GM21360 (cell line): ENCODE measurements at regions not wholly inside any gene's neighbourhood (a gene's known extent, or its start where the extent isn't known, plus 50 kb on each side); places are given as distances from the start of the nearest gene placed in this dataset.

Source experiments
- ATAC-seq: cut with Tn5 transposase; IDR thresholded peaks from one replicate; pipeline ENCODE4 v1.9.1; 2021; ENCODE audit warnings: mild to moderate bottlenecking, moderate library complexity; ENCODE audit not compliant: unreplicated experiment

DNA sequence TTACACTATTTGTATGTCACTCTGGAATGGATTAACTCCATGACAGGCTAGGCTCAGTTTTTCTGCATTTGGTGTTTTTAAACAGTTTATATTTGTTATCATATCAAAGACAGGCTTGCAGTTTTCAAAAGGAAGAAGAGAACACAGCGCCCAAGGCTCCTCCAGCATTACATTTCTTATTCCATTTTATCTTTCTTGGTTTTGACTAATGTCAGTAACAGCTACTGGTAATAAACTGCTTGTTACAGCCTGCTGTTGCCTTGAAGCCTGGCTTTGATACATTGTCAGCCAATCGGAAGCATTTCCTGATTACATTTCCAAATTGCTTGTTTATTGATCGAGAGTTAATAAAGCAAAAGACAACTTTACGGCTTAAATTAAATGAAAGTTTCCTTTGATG is 166.0 kb upstream of the MDFIC start:
- ATAC-seq: no peak

DNA sequence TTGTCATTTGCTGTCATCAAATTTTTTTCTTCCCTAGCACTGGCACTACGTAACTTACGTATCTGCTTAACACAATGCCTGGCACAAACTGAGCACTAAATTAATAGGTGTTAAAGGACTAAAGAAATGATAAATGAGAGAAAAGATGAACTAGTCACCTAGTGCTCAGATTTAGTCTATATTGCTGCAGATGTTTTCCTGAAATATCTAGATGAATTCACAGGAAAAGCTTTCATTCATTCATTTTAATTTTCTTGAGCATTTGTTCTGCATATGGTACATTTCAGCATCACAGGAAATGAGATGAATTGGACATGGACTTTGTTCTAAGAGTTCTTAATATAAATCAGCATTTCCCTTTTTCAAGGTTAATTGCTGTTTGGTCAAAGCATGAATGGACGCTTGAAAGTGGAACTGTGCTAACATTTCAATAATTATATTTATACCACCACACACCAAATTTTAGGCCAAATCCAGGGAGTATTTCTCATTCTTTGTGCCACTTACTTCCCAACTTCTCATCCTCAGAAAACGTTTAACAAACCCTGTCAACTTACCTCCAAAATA is 163.2 kb upstream of the MDFIC start:
- ATAC-seq: no peak

DNA sequence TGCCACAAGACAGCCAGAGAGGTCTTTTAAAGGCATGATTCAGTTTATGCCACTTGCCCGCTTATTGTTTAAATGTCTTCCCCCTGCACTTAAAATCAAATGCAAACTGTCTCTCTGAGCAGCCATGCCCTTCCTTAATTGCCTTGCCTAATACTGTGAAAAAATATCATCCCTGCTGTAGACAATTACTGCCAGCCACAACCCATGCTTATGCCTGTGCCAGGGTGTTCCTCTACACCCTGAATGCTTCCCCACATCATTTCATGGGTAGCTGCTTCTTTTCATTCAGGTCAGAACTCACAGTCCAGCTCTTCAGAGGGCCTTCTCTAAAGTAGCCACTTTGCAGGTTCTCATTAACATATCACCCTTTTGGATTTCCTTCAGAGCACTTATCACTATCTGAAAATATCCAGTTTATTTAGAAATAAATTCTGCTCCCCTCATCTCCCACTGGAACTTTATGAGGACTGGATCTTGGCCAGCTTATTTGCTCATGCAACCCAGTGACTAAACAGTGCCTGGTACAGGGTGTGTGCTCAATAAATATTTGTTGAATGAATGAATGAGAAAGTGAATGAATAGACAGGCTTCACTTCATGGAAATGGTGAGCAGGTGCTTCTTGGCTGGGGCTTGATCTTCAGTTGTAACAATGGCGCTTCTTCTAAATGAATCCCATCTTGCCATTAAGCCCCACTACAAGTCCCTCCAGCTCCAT is 162.4 kb upstream of the MDFIC start:
- no peak for ATAC-seq

DNA sequence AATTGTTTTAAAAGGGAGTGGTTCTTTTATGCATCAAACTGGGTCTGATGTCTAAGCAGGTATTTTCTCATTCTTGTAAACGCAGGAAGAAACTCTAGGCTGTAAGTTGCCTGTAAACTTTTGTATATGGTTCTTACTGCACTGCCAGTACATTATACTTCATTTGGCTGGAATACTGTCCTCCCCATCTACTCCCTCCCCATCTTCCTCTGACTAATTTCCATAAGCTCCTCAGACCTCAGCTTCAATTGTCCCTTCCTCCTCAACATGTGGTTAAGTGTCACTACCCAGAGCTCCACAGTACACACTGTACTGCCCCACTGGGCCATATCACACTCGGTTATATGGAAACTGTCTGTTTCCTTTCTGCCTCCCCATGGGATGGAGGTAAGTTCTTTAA is 161.4 kb upstream of the MDFIC start:
- no peak for ATAC-seq

DNA sequence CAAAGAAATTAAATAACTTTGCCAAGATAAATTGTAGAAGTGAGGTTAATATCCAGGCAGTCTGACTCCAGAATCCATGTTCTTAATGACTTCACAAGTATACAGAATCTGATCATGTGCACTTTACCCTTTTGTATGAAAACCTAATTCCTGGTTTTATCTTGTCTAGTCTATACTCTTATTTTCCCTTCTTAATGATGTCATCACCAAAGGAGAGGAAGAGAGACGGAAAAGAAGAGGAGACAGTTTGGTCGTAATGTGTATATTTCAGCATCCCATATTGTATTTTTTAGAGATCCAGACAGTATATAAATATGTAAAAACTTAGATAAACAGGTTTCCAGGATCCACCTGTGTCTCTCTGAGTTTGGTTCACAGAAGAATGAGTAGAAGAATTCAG is 159.9 kb upstream of the MDFIC start:
- ATAC-seq: no peak

DNA sequence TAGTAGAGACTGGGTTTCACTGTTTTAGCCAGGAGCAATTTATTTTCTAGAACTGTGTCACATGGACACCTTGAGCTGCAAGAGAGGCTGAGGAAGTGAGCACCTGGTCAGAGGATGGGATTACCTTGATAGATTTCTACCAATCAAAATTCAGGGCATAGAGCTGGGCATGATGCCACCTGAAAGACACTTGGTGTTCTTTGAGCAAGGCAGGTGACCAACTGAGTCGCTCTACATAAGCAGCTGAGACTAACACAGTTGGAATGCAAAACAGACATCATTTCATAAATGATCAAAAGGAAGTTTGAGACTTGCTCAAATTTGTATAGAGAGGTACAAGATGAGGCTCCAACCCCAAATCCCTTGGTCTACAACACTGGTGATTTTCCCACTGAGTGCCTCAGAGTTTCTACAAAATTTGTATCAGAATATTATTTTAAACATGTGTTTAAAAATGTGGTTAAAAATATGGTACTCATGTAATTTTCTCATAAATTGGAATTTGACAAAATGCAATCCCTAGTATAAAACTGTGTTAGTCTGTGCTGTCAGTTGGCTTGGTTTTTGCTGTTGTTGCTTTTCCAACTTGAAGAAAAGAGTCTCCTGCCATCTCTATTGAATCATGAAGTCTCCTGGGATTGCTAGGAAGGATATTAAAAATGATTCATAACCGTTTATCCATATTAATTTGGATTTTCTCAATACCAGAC is 156.4 kb upstream of the MDFIC start:
- ATAC-seq: no peak

DNA sequence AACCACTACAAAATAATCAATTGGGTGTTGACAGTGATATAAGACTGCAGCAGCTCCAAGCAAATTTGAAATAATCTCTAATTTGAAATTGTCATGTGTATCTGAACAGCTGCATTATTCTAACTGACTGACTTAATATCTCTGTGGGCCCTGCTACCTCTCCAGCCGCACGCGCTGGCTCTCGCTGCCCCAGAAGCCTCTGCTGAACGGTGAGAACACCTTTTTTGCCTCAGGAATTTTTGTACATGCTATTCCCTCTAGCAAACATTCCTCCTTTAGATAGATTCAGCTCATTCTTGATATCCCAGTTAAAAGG is 155.9 kb upstream of the MDFIC start:
- ATAC-seq: no peak

DNA sequence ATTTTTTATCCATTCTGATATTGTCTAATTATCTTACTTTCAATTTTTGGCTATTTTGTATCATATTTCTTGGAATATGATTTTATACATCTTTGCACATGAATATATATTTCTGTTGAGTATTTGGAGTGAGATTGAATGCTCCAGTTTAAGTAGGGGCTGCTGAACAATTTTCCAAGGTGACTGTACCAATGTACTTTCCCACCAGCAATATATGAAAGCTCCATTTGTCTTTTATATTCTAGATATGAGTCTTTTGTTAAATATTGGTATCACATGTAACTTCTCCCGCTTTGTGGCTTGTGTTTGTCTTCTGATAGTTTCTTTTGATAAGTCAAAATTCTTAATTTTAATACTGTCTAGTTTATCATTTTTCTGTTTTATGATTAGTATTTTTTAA is 144.6 kb upstream of the MDFIC start:
- no peak for ATAC-seq

DNA sequence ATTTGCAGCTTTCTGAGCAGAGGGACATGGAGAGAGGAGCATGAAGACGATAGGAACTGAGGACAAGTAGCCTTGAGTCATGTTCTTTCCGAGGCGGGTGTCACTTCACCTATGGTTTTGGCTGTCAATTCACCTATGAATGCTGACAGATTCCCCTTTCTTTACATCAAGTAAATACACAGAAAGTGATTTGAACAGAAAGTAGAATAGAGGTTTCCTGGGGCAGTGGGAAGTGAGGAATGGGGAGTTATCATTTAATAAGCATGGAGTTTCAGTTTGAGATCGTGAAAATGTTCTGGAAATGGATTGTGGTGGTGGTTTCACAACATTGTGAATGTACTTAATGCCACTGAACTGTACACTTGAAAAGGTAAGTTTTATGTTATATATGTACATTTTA is 138.4 kb upstream of the MDFIC start:
- ATAC-seq: no peak

DNA sequence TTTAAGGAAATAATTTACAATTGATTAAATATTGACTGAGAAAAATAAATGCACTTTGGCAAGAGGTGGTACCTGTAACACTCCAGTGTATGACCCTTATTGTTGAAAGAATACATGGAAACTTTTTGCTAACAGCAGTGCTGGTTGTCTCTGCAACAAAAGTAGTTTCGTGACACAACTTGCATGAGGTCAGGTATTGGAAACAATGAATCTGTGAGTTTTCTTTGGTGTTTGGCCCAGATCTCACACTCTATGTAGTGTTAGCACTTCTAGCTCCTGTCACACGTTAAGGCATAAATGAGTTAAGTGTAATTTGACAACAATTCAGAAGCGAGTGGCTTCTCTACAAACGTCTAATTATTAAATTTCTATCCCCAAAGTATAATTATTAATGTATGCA is 137.7 kb upstream of the MDFIC start:
- ATAC-seq: no peak

DNA sequence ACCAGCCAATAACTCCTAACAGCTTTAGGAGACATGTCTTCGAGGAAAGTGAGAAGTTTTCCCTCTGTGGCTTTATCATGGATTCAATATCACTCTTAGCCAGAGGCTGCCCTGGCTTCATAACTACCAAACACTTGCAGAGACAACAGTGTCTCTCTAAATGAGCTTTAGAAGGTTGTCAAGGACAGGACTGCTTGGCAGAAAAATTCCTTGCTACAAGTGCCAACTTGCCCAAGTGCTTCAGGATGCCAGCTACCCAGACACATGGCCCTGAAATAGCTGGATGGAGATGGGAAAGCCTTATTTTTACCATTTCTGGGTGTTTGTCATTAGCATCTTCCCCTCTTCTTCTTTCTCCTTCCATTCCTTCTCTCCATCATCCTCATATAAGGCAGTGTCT is 137.1 kb upstream of the MDFIC start:
- no peak for ATAC-seq

DNA sequence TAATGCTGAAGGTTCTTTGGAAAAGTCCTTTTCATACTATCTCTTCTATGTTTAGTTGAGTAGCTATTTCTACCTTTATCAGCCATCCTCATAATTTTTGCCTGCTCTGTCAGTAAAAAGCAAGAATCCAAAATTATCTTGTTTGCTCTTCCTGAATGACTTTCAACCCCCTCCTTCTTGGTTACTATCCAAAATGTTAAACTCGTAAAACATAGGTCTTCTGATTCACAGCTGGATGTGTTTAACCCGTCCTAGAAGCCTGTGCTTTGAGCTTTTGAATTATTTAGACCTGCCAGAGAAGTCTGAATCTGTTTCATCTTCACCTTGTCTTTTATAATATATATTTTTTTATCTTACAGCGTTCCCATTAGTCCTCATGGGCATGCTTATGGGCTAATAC is 136.4 kb upstream of the MDFIC start:
- no peak for ATAC-seq

DNA sequence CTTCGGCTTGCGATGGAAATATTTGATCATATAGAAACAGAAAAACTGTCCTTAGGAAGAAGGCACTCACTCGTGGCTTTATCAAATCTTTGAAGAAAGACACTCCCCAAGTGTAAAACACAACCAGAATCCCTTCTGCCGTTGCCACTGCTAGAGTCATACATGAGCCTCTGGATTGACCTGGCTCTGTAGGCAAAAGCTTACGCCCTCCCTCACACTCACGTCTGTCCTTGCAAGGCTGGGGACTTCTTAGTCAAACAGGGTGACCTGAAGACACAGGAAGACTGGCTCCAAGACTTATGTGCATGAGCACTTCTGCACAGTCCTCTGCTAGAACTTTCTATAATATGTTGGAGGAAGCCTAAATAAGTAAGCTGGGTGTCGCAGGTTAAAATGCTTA is 135.4 kb upstream of the MDFIC start:
- no peak for ATAC-seq

DNA sequence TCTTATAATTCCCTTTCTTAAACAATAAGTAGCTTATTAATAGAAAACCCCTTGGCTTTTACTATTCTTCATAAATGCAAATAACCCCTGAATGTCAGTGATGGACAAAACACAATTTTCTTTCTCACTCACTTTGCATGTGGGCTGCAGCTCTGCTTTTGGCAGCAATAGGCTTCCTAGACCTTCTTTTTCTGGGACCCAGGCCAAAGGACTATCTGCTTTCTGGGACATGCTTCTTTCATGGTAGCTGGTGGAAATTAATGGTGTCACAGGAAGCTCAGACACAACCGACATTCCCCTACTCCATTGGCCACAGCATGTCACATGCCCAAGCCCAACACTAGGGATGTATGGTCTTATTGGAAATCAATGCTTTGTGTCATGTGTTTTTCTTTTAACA is 134.3 kb upstream of the MDFIC start:
- ATAC-seq: no peak

DNA sequence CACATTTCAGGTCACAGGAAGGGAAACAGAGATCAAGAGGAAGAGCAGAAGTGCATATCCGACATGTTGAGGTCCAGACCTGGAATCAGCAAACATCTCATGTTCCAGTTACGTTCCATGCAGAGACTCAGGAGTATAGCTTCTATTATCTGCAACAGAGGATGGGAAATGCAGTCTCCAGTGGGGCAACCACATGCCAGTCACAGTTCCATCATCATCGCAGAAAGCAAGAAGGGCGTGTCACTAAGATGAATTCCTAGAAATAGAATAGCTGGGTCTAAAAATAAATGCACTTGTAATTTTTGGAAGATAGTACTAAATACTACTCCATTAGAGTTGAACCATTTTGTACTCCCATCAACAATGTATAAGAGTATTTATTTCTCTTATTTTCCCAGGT is 133.2 kb upstream of the MDFIC start:
- no peak for ATAC-seq

DNA sequence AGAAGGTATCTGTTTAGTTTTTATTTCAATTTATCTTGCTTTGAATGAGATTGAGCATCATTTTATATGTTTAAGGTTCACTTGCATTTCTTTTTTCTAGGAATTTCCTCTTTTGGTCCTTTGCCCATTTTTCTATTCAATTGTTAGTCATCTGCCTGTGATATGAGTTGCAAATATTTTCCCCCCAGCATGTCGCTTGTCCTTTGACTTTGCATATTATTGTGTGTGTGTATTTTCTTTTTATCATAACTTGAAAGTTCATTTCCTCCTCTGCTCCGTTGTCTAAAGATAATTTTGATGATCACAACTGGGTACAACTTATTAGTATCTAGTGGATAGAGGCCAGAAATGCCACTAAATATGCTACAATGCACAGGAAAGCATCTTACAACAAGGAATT is 132.7 kb upstream of the MDFIC start:
- no peak for ATAC-seq

DNA sequence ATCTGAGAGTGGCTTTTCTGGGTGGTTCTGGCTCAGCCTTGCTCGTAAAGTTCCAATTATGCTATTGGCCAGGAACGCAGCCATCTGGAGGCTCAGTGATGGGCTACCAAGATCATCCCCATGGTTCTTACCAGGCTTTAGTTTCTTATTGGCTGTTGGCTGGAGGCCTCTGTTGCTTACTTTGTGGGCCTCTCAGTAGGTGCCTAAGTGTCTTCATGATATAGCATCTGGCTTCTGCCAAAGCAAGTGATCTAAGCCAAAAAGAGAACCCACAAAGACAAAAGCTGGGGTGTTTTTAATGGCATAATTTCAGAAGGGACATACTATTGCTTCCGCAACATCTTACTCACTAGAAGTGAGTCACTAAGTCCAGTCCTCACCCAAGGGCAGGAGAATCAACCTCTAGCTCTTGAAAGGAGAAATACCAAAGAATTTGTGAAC is 132.0 kb upstream of the MDFIC start:
- ATAC-seq: no peak

DNA sequence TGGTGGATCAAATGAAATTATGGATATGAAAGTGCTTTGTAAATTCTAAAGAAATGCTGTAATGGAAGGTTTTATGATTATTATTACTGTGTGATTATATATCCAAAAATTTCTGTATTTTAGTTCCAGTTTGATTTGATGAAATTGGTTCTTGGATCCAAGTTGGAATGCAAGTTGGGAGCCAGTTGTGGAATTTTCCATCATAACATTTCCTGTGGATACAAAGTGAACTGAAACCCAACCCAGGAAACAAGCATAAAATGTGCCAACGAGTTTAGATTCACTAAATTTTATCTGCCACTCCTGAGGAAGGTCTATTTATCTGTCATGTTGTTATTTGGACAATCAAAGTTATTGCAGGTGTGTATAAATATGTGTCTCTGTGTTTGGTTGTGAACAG is 131.4 kb upstream of the MDFIC start:
- no peak for ATAC-seq

DNA sequence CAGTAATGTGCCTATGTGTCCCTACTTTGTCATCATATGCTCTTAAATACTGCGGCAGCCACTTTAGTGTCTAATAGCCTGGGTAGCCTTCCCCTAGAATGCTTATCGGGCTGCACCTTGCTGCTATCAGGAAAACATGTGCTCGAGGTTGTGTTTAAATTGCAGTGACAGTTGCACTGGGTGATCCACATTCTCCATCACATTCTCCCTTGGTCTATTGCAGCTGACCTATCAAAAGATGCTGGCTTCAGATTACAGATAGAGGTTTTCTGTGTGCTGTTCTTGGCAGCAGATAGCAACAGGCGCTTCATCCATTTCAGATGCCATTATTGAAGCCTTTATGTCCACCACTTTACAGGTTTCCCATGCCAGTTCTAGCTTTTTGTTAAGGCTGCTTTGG is 130.1 kb upstream of the MDFIC start:
- ATAC-seq: no peak

DNA sequence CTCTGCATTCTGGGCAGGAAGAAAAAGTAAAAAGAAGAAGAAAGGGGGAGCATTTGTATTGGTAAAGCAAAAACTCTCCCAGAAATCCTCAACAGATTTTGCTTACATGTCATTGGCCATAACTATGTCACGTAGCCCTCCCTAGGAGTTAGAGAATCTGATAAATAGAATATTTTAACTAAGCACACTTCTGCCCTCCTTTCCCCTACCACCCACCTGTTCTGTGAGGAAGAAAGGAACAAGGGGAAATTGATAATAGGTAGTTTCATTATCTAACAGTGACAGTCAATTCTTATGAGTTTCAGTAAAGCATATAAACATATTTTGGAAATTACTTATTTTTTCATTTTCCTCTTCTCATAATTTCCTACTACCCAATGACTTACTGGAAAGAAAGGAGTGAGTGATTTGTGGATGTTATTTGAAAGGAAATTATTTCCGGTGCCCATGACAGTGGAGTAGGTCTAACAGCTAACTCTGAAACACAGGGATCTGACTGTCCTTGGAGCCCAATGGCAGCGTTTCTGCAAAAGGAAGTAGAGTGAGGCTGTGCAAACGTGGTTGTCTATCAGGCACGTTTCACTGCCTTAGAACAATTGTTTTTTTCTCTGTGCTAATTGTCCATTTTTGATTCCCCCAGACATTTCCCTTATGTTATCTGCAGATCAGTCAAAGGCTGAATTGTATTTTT is 128.6 kb upstream of the MDFIC start:
- ATAC-seq: no peak

DNA sequence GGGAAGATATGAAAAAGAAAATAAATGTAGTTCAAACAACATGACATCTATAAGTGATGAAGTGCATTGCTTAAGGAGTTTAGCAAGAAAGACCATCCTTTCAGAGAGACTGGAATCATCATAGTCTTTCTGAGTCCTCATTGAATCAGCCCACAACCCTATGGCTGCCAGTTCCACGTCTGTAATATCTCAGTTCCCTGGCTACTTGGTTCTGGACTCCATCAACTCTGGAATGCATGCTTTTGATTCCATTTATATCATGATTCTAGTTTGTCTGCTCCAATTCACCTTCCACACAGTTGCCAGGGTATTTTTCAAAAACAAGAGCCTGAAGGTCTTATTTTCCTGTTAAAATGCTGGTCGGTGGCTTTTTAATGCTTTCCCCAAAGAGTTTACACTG is 126.4 kb upstream of the MDFIC start:
- ATAC-seq: no peak

DNA sequence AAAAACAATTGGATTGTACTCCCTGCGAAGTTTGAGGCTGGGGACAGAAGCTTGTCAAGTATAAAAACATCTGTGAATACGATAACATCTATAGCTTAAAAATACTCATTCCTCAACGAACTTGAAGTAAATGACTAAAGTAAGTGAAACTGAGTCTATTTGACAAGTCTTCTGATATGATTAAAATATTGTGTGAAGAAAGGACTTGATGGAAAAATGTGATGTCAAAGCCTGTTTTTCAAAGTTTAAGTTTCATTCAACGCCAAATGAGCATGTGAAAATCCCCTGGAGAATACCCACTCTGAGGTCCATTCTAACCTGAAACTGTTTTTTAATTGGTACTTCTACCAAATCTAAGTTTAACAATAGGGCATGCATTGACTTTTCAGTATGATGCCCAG is 122.3 kb upstream of the MDFIC start:
- ATAC-seq: no peak
